Hematopoietic multipotent progenitor cell treated with erythropoietin and hydrocortisone succinate and interleukin-3 and kit ligand, for 15 days (in vitro differentiated cells): ENCODE measurements at regions not wholly inside any gene's neighbourhood (a gene's known extent, or its start where the extent isn't known, plus 50 kb on each side); places are given as distances from the start of the nearest gene placed in this dataset.

Experiments
- DNase-seq: peaks from one replicate; pipeline ENCODE4 v3.0.0-alpha.2; 2015; ENCODE audit warnings: low spot score

DNA sequence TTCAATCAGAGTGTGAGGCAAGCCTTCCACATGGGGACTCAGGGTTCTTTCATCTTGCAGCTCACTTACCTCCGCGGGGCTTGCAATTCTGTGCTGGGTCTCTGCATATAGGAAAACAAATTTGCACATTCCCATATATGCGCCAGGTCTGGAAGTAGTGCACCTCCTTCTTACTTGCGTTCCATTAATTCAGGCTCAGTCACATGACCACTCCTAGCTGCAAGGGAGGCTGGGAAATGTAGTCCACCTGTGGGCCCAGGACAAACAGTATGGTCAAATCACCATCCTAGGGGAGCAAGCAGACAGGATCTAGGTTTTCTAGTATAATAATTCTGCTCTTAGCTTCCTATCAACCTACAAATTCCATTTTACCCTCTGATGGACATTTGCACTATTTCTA lies 160.4 kb downstream of the AACS start:
- no peak for DNase-seq

DNA sequence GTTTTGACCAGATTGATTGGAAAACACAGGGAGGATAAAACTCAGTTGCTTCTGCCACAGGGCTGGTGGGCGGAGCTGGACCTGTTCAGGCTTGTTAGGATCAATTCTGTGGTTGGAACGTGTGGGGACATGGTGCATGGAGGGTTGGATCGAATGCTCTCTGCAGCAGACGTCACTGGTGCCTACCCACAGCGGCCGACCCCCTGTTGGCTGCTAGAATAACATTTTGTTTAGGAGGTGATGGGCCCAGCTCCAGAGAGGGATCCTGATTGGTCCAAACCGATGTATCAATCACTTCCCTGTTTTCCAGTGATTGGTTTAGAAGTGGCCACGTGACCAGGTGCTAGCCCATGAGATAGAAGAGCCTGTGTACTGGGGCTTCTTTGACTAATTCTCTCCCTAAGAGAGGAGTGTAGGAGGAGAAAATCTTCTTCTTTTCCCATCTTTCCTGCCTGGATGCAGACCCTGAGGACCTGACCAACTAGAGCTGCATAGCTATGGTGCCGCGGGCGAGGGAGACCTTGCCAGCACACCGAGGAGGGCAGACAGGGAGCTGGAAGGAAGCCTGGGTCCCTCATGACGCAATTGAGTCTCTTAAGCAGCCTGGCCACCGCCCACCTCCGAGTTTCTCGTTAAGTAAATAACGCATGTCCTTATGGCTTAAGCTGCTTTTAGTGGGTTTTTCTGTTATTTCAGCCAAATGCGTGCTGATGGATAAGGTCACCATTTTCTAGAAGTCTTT lies 163.5 kb downstream of the AACS start:
- DNase-seq: no peak

DNA sequence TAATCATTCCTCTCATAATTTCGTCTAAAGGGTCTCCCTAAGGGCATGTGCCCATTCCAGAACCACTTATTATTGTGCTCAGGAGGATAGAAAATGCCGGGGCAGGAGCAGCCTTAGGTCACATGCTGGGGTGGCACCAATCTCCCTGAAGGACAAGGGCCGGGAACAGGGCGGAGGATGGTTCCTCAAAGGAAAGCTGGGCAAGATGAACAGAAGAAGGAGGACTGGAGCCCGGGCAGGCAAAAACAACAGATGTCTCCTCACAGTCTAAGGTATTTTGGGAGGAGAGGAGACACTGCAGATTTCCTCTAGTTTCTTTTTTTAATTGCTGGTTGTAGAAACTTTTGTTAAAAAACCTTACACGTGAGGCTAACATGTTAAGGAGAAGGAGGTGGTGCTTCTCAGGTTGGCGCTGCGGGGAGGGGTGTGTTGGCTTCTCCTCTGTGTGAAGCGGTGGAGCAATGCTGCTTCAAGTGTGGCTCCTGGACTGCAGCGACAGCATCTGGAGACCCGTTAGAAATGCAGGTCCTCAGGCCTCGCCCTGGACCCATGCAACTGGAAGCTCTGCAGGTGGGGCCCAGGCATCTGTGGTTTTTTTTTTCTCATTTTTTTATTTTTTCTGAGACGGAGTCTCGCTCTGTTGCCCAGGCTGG lies 164.8 kb downstream of the AACS start:
- DNase-seq: no peak

DNA sequence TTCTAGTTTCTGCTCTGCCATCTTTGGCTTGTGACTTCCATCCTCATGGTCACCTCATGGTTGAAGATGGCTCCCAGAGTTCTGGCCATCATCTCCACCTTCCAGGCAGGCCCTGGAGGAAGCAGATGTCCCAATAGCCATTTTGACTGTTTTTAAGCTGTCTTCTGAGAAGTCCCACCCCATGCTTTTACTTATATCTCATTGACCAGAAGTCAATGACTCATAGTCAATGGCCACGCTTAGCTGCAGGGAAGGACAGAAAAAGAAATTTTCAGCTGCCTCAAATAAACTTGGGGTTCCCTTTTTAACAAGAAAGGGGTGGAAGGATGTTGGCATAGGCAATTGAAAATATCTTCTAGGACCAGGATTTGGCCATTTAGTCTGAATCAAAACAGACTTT lies 168.1 kb downstream of the AACS start:
- no peak for DNase-seq

DNA sequence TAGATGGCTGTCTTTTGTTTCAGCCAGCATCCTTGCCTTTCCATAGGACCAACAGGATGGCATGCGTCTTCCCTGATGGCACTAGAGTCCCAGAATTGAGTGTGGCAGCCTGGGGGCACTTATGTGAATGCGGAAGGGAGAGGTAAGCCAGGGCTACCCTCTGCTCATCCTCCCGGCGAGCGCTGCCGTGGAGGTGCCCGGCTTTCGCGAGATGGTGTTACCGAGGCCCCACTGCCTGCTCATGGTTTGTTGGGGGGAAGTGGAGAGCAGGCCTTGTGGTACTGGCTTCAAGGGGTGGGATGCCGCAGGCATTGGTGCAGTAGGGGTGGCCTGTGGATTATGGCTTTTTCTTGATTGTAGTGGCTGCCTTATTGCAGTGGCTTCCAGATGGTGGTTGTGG lies 174.3 kb downstream of the AACS start:
- no peak for DNase-seq

DNA sequence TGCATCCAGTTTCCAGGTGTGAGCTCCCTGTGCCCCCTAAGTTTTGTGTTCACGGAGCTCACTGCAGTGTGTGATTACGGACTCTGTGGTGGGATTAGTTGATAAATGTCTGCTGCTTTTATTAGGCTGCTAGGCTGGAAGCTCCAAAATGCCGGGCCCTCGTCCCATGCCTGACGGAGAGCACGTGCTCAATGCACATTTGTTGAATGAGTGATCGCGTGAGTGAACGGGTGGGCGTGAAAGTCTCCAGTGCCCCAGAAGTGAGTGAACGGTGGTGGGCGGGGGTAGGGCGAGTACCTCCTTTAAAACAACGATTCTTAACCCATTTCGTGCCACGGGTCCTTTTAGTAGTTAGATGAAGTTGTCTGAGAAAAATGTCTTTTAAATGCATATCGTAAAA lies 175.5 kb downstream of the AACS start:
- no peak for DNase-seq

DNA sequence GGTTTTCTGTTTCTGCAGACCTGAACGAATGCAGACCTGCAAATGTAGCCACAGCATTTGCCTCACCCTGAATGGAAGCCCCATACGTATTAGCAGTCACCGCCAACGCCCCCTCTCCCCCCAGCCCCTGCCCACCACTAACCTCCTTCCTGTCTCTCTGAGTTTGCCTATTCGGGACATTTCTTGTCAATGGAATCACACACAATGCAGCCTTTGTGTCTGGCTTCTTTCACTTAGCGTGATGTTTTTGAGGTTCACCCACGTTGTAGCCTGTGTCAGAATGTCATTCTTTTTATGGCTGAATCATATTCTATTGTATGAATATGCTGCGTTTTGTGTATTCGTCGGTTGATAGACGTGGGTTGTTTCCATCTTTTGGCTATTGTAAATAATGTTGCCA lies 178.6 kb downstream of the AACS start:
- no peak for DNase-seq

DNA sequence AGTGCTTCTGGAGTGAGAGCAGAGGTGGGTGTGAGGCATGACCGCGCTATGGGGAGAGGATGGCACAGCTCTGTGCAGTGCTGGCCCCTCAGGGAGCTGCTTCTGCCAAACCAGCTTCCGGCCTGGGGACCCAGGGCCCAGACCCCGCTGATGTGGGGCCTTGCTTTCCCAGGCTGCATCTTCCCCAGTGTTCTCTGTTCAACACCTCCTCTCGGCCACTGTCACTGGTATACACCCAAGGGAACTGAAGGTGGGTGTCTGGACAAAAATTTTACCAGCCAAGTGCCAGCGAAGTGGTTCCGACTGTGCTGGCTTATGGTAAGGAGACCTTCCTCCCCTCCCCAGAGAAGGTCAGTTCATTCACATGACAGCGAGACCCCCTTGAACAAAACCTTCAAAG lies 179.1 kb downstream of the AACS start:
- DNase-seq: no peak

DNA sequence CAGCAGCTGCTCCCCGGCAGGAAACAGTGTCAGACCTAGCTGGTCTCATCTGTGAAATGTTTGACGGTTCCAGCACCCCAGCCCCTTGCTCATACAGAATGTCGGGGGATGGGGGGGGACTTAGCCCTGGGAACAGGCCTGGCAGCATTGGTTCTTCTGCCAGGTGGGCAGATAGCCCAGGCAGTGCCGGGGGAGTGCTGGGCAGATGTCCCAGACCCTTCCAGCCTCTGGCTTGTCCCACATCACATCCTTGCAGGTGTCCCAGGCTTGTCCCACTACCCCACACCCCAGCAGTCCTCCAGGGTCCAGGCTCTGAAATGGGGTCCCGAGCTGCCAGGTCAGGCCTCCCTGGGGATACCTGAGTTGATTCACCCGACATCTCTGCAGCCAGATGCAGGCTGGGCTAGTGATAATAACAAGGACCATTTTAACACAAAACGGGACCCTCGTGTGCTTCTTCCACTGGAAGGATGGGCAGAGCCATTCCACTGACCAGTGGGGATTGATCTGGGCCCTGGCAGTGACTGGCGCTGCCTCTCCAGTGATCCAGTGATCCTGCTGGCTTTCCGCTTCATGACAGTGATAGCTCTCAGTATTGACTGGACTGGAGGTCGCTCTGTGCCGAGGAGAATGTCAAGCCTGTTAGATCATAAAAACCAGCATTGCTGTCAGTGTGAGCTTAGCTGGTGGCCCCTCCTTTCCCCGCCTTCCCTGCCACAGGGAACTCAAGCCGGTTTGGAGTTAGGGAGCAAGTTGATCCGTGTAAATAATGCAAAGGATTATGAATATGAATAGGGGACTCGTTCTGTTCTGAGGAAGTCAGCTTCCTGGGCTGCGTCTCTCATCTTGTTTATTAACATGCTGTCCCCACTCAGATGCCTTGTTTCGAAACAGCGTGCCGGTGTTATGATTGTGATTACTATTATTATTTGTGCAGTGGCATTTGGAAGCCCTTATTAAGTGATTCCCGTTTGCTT lies 180.6 kb downstream of the AACS start:
- DNase-seq: no peak

DNA sequence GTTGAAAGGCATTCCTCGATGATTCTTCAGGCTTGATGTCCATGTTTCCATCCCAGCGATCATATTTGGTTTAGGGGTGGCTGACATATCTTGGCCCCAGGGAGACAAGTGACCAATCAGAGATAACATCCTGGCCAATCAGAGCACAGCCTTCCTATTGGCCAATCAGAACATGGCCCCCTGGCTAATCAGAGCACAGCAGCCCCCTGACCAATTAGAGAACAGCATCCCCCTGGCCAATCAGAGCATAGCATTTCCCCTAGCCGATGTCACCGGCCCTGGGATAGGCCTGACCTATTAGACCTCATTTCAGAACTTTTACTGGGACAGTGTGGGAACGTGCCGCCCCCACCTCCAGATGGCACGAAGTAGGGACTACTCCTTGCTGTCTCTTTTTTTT lies 182.2 kb downstream of the AACS start:
- DNase-seq: no peak

DNA sequence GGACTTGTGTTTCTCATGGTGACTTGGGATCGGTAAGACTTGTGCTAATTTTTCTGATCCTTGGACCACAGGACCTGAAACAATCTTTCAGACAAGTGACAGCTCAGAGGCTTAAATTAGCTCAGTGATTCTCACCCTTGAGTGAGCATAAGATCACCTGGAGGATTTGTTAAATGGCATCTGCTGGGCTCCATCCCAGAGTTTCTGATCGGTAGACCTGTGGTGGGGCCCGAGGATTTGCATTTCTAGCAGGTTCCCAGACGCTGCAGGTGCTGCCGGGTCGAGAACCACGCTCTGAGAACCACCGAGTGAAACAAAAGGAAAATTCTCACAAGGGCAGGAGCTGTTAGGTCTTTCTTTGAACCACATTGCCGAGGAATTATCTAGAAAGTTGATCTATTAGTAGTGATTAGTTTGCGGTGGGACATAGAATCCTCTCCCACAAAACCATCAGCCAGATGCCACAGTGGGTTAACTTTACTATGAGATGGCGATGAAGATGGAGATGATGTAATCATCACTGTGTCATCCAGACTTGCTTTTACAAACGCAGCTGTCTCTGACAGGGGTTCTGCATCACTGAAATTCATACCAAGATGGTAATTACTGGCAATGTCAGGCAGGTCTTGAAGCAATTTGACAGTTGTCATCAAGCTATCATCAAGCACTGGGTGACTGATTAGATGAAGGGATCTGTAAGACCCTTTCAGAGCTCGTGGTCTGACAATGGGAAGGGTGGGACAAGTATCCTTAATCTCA lies 184.0 kb downstream of the AACS start:
- no peak for DNase-seq

DNA sequence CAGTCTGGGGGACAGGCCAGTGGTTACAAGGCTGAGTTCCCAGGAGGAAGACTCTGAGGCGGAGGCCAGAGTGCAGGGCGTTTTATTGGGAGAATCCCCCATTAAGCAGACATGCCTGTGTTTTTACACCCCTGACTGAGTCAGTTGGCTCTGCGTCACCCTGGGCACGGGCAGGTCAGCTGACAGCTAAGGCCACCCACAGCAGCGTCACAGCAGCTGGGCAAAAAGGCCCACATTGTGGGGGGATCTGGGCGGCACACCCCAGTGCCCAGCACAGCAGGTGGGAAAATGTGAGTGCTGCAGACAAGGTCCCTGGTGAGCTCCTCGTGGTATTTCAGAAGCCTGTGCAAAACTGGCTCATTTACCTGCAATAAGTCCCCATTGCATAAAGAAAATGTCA lies 184.7 kb downstream of the AACS start:
- DNase-seq: no peak

DNA sequence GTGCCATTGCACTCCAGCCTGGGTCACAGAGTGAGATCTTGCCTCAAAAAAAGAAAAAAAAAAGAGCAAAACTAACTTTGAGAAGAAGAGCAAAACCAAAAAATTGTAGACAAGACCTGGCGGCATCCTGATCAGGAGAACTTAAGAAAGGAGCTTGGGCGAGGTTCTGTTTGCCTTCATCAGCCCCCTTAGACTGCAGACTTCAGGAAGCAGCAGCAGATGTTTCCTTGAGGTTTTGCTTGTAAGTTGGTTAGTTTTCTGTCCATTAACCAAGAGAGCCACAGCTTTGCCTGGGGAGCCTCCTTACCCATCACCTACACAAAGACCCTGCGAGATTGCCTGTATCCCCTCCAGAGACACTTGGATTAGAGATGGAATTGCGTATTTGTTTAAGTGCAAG lies 189.0 kb downstream of the AACS start:
- no peak for DNase-seq

DNA sequence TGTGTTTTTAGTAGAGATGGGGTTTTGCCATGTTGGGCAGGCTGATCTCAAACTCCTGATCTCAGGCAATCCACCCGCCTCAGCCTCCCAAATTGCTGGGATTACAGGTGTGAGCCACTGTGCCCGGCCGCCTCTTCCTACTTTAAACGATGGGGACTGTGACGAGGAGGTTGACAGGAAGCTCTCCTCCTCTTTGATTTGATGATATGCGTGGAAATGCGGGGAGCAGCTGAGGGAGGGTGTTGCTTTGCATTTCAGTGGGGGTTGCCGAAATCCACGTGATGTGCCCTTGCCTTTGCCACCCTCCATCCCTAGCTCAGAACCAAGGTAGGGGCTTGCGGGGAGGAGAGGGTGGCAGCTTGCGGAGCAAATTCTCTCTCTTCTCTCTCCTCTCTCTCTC lies 189.6 kb downstream of the AACS start:
- DNase-seq: no peak

DNA sequence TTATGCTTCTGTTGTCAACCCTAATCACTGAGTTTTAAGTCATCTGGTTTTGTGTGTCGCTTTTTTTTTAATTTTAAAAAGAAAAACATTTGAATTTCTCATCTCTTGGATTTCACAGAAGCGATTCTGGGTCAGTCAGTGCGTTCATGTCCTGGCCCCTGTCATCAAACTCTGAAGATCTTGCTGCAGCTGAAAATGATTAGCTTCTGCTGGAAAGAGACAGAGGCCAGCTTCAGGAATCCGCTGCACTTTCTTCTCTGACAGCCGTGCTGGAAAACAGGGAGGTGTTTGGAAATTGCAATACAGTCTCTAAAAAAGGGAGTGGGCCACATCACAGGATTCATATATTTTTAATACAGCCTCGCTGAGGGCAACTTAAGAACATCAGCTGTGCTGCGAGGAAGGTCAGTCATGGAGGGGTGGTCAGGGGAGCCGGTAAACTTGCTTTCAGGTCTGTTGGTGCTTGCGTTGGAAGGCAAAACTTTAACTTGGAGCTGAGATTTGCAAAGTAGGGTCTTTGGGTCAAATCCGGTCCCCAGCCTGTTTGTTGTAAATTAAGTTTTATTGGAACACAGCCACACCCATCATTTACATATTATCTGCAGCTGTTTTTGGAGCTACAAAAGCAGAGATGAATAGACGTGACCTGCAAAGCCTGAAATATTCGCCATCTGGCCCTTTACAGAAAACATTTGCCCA lies 190.8 kb downstream of the AACS start:
- DNase-seq: no peak

DNA sequence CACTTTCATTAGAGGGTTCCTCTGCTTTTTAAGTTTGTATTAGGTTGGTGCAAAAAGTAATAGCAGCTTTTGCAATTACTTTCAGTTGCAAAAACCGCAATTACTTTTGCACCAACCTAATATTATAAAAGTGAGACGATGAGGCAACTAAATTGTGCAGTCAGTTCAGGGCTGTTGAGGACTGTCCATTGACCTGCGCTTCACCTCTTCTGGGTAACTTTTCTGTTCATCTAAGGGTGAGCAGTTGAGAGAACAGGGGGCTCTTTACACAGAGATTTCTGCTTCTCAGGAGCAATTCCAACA lies 191.3 kb downstream of the AACS start:
- no peak for DNase-seq

DNA sequence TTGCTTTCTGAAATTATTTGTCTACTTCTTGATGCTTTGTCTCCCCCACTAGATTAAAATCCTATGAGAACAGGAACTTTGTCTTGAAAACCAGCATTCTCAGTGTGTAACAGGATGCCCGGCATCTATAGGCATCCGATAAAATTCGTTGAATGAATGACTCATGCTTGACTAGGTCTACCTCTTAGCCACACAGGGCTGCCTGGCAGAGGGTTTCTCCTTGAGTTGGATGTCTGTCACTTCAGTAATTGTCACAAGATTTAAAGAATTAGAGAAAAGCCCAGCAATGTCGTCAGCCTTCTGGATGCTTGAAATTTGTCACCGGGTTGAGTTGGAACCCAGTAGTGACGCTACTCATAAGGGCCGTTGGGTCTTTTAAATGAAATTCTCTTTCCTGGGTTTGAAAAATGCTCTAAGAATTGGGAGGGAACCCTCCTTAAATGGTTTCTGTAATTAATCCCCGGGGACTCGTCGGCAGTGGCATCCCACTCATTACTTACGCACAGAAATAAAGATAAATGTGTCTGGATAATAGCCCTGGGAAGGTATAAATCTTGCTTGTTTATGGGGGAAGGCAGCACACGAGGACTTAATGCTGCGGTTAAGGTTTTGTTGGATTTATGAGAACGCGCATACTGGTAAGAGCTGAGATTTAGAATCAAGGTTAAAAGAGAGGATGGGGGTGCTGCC lies 194.1 kb downstream of the AACS start:
- no peak for DNase-seq

DNA sequence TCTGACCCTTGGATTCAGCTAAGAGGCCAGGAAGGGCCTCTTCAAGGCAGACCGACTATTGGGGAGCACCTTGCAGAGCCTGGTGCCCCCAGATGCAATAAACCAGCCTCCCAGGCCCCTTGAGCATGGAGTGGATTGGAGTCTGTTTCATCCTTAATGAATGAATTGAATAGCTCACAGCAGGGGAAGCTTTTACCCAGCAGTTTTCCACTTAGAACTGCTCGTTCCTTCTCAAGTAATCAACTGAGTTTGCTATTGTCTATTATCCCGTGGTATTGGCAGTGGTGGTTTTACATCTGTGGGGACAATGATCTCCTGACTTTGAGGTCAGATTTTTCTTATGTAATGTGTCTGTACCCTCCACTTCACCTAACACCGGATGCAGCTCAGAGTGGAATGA lies 197.6 kb downstream of the AACS start:
- no peak for DNase-seq

DNA sequence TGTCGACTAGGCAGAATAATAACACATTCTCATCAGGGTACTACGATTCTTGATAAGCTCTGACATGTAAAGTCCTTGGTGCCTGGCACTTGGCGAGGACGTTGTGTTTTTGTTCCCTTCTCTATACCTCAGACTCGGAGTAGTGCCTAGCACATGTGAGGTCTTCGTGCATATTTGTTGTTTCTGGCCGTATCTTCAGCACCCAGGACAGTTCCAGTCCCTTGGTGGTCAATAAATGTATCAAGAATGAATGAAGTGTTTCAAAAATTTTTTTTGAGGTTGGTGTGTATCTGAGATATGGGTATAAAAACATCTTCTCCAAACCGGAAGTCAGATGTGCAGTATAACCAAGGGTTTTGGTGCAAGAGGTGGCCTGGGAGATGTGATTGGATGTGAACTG lies 198.2 kb downstream of the AACS start:
- DNase-seq: no peak

DNA sequence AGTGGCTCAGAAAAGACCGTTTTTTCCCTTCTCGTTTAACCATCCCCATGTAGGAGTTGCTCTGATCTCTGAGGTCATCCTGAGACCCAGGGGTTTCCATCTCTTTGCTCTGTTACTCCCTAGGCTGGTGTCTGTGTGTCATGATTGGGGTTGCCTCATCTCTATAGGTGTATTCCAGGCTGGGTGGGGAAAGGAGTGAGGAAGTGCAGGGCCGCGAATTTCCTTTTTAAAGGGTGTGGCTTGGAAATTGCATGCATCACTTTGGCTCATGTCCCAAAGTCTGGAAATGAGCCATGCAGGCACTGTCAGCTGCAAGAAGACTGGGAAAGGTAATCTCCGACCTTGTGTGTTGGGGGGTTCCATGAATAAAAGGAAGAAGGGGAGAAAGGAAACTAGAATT lies 201.9 kb downstream of the AACS start:
- DNase-seq: no peak

DNA sequence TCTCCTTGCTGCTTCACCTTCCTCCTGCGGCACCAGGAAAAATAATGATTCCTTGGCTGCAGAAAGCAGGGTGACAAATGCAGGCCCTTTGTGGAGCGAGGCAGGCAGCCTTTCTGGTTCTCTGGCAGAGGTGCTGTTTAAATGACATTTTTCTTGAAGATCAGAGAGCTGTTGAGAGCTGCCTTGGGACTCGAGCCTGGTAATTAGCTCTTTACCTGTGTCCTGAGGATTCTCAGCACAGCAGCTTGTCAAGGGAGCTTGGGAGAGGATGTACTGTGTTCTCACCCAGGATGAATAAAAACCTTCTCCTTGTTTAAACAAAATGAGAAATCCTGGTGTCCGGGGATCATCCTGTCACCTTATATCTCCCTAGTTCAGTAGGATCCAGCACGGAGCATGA lies 204.0 kb downstream of the AACS start:
- DNase-seq: no peak
